ENCODE measurements at regions not wholly inside any gene's neighbourhood (a gene's known extent, or its start where the extent isn't known, plus 50 kb on each side); places are given as distances from the start of the nearest gene placed in this dataset.

DNA sequence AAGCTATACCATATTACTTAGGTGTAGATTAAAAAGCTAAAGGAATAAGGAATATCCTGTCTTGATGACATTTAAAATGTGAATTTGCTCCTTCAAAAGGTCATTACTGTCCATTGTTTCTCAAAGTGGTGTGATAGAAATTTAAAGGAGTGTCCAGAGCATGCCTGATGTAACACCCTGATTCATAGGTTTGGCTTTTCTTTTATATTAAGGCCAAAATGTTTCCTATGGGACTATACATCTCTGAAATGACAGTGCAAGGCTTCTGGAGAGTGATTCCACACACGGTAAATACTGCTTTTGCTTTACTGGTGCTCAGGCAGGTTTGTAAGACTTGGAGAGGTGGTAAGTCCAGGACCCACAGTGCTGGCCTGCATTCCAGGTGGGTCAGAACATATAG, 289.9 kb downstream of the RFC3 start:
- Histone ChIP-seq H3K4me1 (ENCODE audit: control insufficient read depth in 1 of 2, insufficient read depth in 2 of 2, low read length in 2 of 2) (no peaks in the 10 kb centered on the region), H3K9me3 (ENCODE audit: control insufficient read depth in 1 of 2, insufficient read depth in 1 of 2, low read depth in 1 of 2, low read length in 2 of 2) (no peaks in the 10 kb centered on the region), H3K9me2 (ENCODE audit: insufficient read depth) (no peaks in the 10 kb centered on the region), H3K79me2 (ENCODE audit: insufficient read depth, low read length) (no peaks in the 10 kb centered on the region), H3K27ac (ENCODE audit: low read depth, low read length) (no peak overlapping the region), H3K4me2 (ENCODE audit: low read length) (no peak overlapping the region), H3K4me3 (replicated peaks in 1 of 2; ENCODE audit: low read depth in 1 of 2, low read length in 2 of 2) (no peak overlapping the region), H3K9ac (ENCODE audit: low read length) (no peak overlapping the region), H2AFZ (ENCODE audit: low read depth, low read length, poor library complexity, severe bottlenecking) (no peak overlapping the region), H3K36me3 (ENCODE audit: control insufficient read depth in 1 of 2, insufficient read depth in 2 of 2, low read length in 2 of 2) (no peaks in the 10 kb centered on the region), H3K27me3 (ENCODE audit: insufficient read depth, low read length) (no peaks in the 10 kb centered on the region), H4K20me1 (ENCODE audit: insufficient read depth) (no peaks in the 10 kb centered on the region)
- DNase-seq (ENCODE audit: low read depth, low spot score) (no peak), ATAC-seq (no peak)
- intact Hi-C loops (cut with micrococcal nuclease): no loop called here
- TF ChIP-seq, protein P1, sequence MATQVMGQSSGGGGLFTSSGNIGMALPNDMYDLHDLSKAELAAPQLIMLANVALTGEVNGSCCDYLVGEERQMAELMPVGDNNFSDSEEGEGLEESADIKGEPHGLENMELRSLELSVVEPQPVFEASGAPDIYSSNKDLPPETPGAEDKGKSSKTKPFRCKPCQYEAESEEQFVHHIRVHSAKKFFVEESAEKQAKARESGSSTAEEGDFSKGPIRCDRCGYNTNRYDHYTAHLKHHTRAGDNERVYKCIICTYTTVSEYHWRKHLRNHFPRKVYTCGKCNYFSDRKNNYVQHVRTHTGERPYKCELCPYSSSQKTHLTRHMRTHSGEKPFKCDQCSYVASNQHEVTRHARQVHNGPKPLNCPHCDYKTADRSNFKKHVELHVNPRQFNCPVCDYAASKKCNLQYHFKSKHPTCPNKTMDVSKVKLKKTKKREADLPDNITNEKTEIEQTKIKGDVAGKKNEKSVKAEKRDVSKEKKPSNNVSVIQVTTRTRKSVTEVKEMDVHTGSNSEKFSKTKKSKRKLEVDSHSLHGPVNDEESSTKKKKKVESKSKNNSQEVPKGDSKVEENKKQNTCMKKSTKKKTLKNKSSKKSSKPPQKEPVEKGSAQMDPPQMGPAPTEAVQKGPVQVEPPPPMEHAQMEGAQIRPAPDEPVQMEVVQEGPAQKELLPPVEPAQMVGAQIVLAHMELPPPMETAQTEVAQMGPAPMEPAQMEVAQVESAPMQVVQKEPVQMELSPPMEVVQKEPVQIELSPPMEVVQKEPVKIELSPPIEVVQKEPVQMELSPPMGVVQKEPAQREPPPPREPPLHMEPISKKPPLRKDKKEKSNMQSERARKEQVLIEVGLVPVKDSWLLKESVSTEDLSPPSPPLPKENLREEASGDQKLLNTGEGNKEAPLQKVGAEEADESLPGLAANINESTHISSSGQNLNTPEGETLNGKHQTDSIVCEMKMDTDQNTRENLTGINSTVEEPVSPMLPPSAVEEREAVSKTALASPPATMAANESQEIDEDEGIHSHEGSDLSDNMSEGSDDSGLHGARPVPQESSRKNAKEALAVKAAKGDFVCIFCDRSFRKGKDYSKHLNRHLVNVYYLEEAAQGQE (IDR thresholded peaks at IDR 0.05; ENCODE audit: low read depth): no peak
- TF ChIP-seq, protein P2, sequence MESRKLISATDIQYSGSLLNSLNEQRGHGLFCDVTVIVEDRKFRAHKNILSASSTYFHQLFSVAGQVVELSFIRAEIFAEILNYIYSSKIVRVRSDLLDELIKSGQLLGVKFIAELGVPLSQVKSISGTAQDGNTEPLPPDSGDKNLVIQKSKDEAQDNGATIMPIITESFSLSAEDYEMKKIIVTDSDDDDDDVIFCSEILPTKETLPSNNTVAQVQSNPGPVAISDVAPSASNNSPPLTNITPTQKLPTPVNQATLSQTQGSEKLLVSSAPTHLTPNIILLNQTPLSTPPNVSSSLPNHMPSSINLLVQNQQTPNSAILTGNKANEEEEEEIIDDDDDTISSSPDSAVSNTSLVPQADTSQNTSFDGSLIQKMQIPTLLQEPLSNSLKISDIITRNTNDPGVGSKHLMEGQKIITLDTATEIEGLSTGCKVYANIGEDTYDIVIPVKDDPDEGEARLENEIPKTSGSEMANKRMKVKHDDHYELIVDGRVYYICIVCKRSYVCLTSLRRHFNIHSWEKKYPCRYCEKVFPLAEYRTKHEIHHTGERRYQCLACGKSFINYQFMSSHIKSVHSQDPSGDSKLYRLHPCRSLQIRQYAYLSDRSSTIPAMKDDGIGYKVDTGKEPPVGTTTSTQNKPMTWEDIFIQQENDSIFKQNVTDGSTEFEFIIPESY (IDR thresholded peaks at IDR 0.05; ENCODE audit: extremely low read depth, insufficient replicate concordance, low read length): no peak
- TF ChIP-seq, protein P3, sequence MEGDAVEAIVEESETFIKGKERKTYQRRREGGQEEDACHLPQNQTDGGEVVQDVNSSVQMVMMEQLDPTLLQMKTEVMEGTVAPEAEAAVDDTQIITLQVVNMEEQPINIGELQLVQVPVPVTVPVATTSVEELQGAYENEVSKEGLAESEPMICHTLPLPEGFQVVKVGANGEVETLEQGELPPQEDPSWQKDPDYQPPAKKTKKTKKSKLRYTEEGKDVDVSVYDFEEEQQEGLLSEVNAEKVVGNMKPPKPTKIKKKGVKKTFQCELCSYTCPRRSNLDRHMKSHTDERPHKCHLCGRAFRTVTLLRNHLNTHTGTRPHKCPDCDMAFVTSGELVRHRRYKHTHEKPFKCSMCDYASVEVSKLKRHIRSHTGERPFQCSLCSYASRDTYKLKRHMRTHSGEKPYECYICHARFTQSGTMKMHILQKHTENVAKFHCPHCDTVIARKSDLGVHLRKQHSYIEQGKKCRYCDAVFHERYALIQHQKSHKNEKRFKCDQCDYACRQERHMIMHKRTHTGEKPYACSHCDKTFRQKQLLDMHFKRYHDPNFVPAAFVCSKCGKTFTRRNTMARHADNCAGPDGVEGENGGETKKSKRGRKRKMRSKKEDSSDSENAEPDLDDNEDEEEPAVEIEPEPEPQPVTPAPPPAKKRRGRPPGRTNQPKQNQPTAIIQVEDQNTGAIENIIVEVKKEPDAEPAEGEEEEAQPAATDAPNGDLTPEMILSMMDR (IDR thresholded peaks at IDR 0.05 in 2 of 3, conservative IDR thresholded peaks at IDR 0.05 in 1 of 3; ENCODE audit: borderline replicate concordance in 1 of 3, insufficient read depth in 1 of 3, low read depth in 2 of 3, low read length in 2 of 3): no peak
- TF ChIP-seq YY1 (IDR thresholded peaks at IDR 0.05; ENCODE audit: extremely low read depth, insufficient replicate concordance, low read depth, low read length) (no peak), EGR1 (IDR thresholded peaks at IDR 0.05; ENCODE audit: low read depth) (no peak), TCF7L2 (IDR thresholded peaks at IDR 0.05; ENCODE audit: borderline replicate concordance, extremely low read depth, insufficient read depth, insufficient read length) (no peak), SP1 (IDR thresholded peaks at IDR 0.05; ENCODE audit: low read depth) (no peak), CEBPB (IDR thresholded peaks at IDR 0.05; ENCODE audit: low read depth) (no peak), CBX3 (IDR thresholded peaks at IDR 0.05; ENCODE audit: low read depth) (no peak), RAD21 (IDR thresholded peaks at IDR 0.05; ENCODE audit: low read depth) (no peak), POLR2A (IDR thresholded peaks at IDR 0.05; ENCODE audit: borderline replicate concordance, extremely low read depth, insufficient read depth, insufficient read length) (no peak), SRF (IDR thresholded peaks at IDR 0.05; ENCODE audit: low read depth) (no peak), FOSL1 (IDR thresholded peaks at IDR 0.05; ENCODE audit: low read depth) (no peak), JUND (IDR thresholded peaks at IDR 0.05) (no peak), ZNF274 (IDR thresholded peaks at IDR 0.05; ENCODE audit: low read depth, low read length) (no peak), SIN3A (IDR thresholded peaks at IDR 0.05; ENCODE audit: low read depth) (no peak), EZH2 (IDR thresholded peaks at IDR 0.05) (no peak), POLR2AphosphoS5 (IDR thresholded peaks at IDR 0.05; ENCODE audit: low read depth, low read length) (no peak)
- TF ChIP-seq, protein P4, sequence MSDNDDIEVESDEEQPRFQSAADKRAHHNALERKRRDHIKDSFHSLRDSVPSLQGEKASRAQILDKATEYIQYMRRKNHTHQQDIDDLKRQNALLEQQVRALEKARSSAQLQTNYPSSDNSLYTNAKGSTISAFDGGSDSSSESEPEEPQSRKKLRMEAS (IDR thresholded peaks at IDR 0.05): no peak
- TF ChIP-seq, protein P5, sequence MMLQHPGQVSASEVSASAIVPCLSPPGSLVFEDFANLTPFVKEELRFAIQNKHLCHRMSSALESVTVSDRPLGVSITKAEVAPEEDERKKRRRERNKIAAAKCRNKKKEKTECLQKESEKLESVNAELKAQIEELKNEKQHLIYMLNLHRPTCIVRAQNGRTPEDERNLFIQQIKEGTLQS (IDR thresholded peaks at IDR 0.05): no peak
- ChIA-PET RAD21 (ENCODE audit: low non-redundant PET in 1 of 2, low total read pairs in 2 of 2, uncharacterized antibody in 2 of 2, unreplicated experiment in 2 of 2) (no interaction called here), CTCF (no interaction called here), POLR2A (no interaction called here)
- BruUV-seq (replicated peaks): no TSS peak
